B cell (primary cell): ENCODE measurements at regions not wholly inside any gene's neighbourhood (a gene's known extent, or its start where the extent isn't known, plus 50 kb on each side); places are given as distances from the start of the nearest gene placed in this dataset.
"Not testable (repeated sequence)": the region's sequence is repeated elsewhere in the genome, so short reads cannot be mapped to it uniquely, and the experiment has no call there.

Experiments used
- ATAC-seq: fragments of 200-7000 bp; cut with Tn5 transposase; one replicate; pipeline ENCODE4 v1.10.0; 2021; ENCODE audit warnings: low read depth, mild to moderate bottlenecking, moderate number of reproducible peaks, moderate library complexity
- CTCF ChIA-PET: fragments of 350-600 bp; sonication (Branson Sonifier 250); formaldehyde crosslinking; loops from one replicate; lab custom pipeline; 2021; ENCODE audit warnings: antibody characterized with exemption, inconsistent platforms; lab: Charles Lee
- POLR2A ChIA-PET: fragments of 350-600 bp; sonication (Branson Sonifier 250); formaldehyde crosslinking; loops from one replicate; lab custom pipeline; 2021; ENCODE audit warnings: antibody characterized with exemption; lab: Charles Lee
- DNase-seq: peaks from one replicate; pipeline ENCODE4 v3.0.0; 2013
- H2AFZ ChIP-seq: 2 replicates; pipeline ENCODE4 v1.6.1; 2012; ENCODE audit warnings: mild to moderate bottlenecking, low read depth, low read length; ENCODE audit not compliant: insufficient read depth, poor library complexity, severe bottlenecking
- H3K27ac ChIP-seq, 2 donors: 1 replicate in 1 of 2; 2 replicates in 1 of 2; pipeline ENCODE4 v1.5.1; 2012 to 2013; ENCODE audit warnings: low read length in 2 of 2, mild to moderate bottlenecking in 2 of 2, moderate library complexity in 1 of 2
- H3K27me3 ChIP-seq, 4 experiments: fragments of 200-600 bp in 1 of 4; sonication (generic) in 1 of 4; replicated peaks in 1 of 4; 1 replicate in 2 of 4; 2 replicates in 2 of 4; pipeline versions ENCODE4 v1.6.1 to v1.7.0; 2013 to 2016; ENCODE audit warnings: low read length in 3 of 4, mild to moderate bottlenecking in 2 of 4, mixed read lengths in 1 of 4, moderate library complexity in 1 of 4; ENCODE audit not compliant: insufficient read depth in 4 of 4, control insufficient read depth in 3 of 4; ENCODE audit errors: control extremely low read depth in 1 of 4
- H3K36me3 ChIP-seq, 2 experiments: replicated peaks in 1 of 2; 1 replicate in 1 of 2; 2 replicates in 1 of 2; pipeline versions ENCODE4 v1.6.1 to v1.7.1; 2013; ENCODE audit warnings: low read length in 1 of 2; ENCODE audit not compliant: insufficient read depth in 2 of 2, control insufficient read depth in 1 of 2; ENCODE audit errors: control extremely low read depth in 1 of 2, extremely low read depth in 1 of 2
- H3K4me1 ChIP-seq, 2 donors: fragments of 200-600 bp in 1 of 2; sonication (generic) in 1 of 2; 1 replicate in 1 of 2; 2 replicates in 1 of 2; pipeline versions ENCODE4 v1.5.1 to v1.6.1; 2013 to 2017; ENCODE audit warnings: low read length in 2 of 2; ENCODE audit not compliant: control insufficient read depth in 2 of 2, insufficient read depth in 2 of 2
- H3K4me2 ChIP-seq: replicated peaks from 2 replicates; pipeline ENCODE3; 2012; ENCODE audit warnings: mild to moderate bottlenecking, low read depth, low read length; ENCODE audit not compliant: poor library complexity, severe bottlenecking
- H3K4me3 ChIP-seq, 5 experiments: fragments of 200-600 bp in 1 of 5; sonication (generic) in 1 of 5; 1 replicate in 3 of 5; 2 replicates in 2 of 5; pipeline versions ENCODE4 v1.5.1 to v1.7.0; 2011 to 2016; ENCODE audit warnings: low read length in 4 of 5, mild to moderate bottlenecking in 4 of 5, low read depth in 2 of 5, control low read depth in 1 of 5, moderate library complexity in 1 of 5; ENCODE audit not compliant: insufficient read depth in 1 of 5; ENCODE audit errors: control extremely low read depth in 1 of 5, extremely low read depth in 1 of 5
- H3K79me2 ChIP-seq: fragments of 200-600 bp; sonication (generic); one replicate; pipeline ENCODE4 v1.6.0; 2016; ENCODE audit warnings: low read length; ENCODE audit not compliant: control insufficient read depth, insufficient read depth
- H3K9ac ChIP-seq: fragments of 200-600 bp; sonication (generic); 2 replicates; pipeline ENCODE4 v1.6.1; 2017; ENCODE audit warnings: mild to moderate bottlenecking, low read length, moderate library complexity
- H3K9me3 ChIP-seq, 3 donors: one replicate each; pipeline versions ENCODE4 v1.6.1 to v1.7.1; 2013; ENCODE audit warnings: low read length in 2 of 3; ENCODE audit not compliant: control insufficient read depth in 2 of 3, insufficient read depth in 1 of 3; ENCODE audit errors: control extremely low read depth in 1 of 3
- H4K20me1 ChIP-seq: 2 replicates; pipeline ENCODE4 v1.6.0; 2012; ENCODE audit warnings: mild to moderate bottlenecking, low read length; ENCODE audit not compliant: insufficient read depth, control insufficient read depth, poor library complexity, severe bottlenecking
- H3K27ac Mint-ChIP-seq: one replicate; pipeline ENCODE4 v1.8.0; 2021; ENCODE audit warnings: mixed read lengths
- H3K27me3 Mint-ChIP-seq: one replicate; pipeline ENCODE4 v1.8.0; 2021; ENCODE audit warnings: mixed read lengths
- H3K4me1 Mint-ChIP-seq: one replicate; pipeline ENCODE4 v1.8.0; 2021; ENCODE audit warnings: mixed read lengths
- H3K4me3 Mint-ChIP-seq: one replicate; pipeline ENCODE4 v1.8.0; 2021; ENCODE audit warnings: mixed read lengths
- H3K9me3 Mint-ChIP-seq: one replicate; pipeline ENCODE4 v1.8.0; 2022; ENCODE audit warnings: mixed read lengths; ENCODE audit not compliant: insufficient read depth
- WGBS: methylation state at CpG from one replicate; pipeline ENCODE4 v1.1.5; 2013; ENCODE audit warnings: missing lambda C conversion rate; ENCODE audit not compliant: insufficient coverage; 5-methylcytosine and 5-hydroxymethylcytosine counted together
- intact Hi-C: fragments of 100-400 bp; cut with micrococcal nuclease; formaldehyde crosslinking; loops from one replicate; pipeline ENCODE4 v1.10.0; 2022

DNA sequence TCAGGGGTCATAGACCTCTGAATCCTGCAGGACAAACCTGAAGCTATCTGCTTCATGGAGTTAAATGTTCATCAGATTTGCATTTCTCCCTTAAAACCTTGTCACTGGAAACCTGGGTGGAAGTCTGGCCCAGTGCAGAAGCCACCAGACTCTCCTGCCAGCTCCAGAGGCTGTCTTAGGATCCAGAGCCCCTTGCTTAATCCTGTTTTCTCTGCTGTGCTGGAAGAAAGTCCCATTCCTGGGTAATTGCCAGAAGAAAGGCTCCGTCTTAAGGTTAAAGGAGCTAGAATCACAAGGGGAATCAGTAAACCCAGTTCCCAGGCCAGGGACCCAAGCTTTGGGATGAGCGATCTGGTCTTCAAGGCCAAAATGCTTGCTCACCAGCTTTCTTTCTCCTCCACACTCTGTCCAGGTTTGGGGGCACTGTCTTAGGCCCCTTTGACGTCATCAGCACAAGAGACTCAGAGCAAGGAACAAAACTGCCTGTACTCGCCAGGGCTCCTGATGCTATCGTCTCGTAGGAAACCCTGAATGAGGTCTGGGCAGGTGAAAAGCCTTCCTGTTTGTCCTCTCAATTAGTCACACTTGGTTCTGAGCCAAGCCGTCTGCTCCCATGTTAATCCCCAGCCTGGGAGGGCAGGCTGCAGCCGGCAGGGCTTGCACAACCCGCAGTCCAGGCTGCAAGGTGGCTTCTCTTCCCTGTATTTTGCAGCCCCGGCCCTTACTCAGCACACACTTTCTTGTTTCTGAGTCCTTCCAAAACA, 4500.2 kb upstream of the TPTE start:
- H3K27ac Mint-ChIP-seq, H3K9ac ChIP-seq, H3K27me3 Mint-ChIP-seq, H3K4me1 Mint-ChIP-seq, H3K27ac ChIP-seq, H4K20me1 ChIP-seq, H3K79me2 ChIP-seq, H2AFZ ChIP-seq, DNase-seq, H3K4me3 Mint-ChIP-seq, H3K4me3 ChIP-seq, H3K4me2 ChIP-seq, H3K27me3 ChIP-seq, ATAC-seq, intact Hi-C loops, POLR2A ChIA-PET, H3K9me3 Mint-ChIP-seq, H3K4me1 ChIP-seq, CTCF ChIA-PET, H3K36me3 ChIP-seq, H3K9me3 ChIP-seq: not testable (repeated sequence)
- WGBS = no CpG with 5 or more reads among the region's 10 CpGs

DNA sequence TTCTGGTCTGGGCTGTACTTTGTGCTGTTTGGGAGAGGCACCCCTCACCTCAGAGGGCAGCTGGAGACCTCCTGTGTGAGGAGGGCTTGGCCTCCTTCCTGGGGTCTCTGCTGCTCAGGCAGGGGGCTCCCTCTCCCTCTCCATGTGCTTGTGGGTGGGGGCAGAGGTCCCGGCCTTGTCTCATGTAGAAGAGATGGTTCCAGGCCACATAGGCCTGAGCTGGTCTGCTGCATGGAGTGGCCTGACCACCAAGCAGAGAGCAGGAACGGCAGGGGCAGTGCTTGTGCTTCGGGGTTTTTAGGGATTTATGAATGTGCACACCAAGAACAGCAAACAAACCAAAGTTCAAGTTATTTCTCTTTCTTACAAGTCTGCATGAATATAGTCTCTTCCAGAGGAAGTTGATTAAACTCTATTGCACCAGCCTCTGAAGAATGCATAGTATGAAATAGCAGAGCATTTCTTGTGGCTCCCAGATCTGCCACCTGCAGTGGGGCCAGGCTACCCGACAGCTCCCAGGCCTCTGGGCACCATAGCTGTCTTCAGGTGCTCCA, 4499.6 kb upstream of the TPTE start:
- POLR2A ChIA-PET, H2AFZ ChIP-seq, H3K9ac ChIP-seq, H3K27me3 Mint-ChIP-seq, H3K9me3 ChIP-seq, intact Hi-C loops, H3K27ac ChIP-seq, H3K27me3 ChIP-seq, H3K9me3 Mint-ChIP-seq, H3K4me3 Mint-ChIP-seq, H3K79me2 ChIP-seq, H3K36me3 ChIP-seq, H3K27ac Mint-ChIP-seq, ATAC-seq, H3K4me1 Mint-ChIP-seq, DNase-seq, H4K20me1 ChIP-seq, CTCF ChIA-PET, H3K4me2 ChIP-seq, H3K4me3 ChIP-seq, H3K4me1 ChIP-seq: not testable (repeated sequence)
- no CpG with 5 or more reads among the region's 4 CpGs for WGBS

- H3K4me1 Mint-ChIP-seq, H3K9me3 ChIP-seq, H3K9ac ChIP-seq, H3K27ac ChIP-seq, H2AFZ ChIP-seq, CTCF ChIA-PET, H3K79me2 ChIP-seq, H3K9me3 Mint-ChIP-seq, H3K4me3 Mint-ChIP-seq, H3K27me3 ChIP-seq, H4K20me1 ChIP-seq, H3K27ac Mint-ChIP-seq, H3K4me1 ChIP-seq, H3K27me3 Mint-ChIP-seq, ATAC-seq, POLR2A ChIA-PET, intact Hi-C loops, H3K4me3 ChIP-seq, H3K4me2 ChIP-seq, DNase-seq, H3K36me3 ChIP-seq: not testable (repeated sequence)
- WGBS = no CpG with 5 or more reads among the region's 3 CpGs
Observed at GRCh38 chr21:6023331-6023730, 4498.1 kb upstream of the TPTE start.

DNA sequence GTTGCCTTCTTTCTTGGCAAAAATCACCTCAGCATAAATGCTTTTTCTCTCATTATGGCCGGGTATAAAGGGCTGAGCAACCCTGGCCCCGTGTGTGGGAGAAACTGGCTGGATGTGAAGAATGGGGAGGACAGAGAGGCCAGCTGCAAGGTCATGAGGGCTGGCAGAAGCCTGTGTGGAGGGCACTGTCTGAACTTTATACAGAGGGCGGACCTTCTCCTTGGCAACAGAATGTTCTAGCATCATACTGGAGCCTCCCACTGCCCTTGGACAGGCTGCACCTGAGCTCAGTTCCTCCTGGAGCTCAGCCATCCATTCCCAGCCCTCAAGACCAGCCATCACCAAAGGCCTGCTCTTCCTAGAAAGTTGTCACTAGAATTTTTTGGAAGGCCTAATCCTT, 4496.2 kb upstream of the TPTE start:
- intact Hi-C loops, H3K27ac ChIP-seq, H3K27ac Mint-ChIP-seq, H3K9me3 ChIP-seq, H3K79me2 ChIP-seq, H3K9ac ChIP-seq, H3K36me3 ChIP-seq, H3K4me3 ChIP-seq, DNase-seq, H3K27me3 ChIP-seq, POLR2A ChIA-PET, H3K4me1 ChIP-seq, H3K4me1 Mint-ChIP-seq, H3K4me3 Mint-ChIP-seq, H3K4me2 ChIP-seq, CTCF ChIA-PET, H4K20me1 ChIP-seq, H3K27me3 Mint-ChIP-seq, ATAC-seq, H2AFZ ChIP-seq, H3K9me3 Mint-ChIP-seq: not testable (repeated sequence)
- WGBS = no CpG with 5 or more reads among the region's 3 CpGs
